Astrocyte (in vitro differentiated cells and primary cell): ENCODE measurements at regions not wholly inside any gene's neighbourhood (a gene's known extent, or its start where the extent isn't known, plus 50 kb on each side); places are given as distances from the start of the nearest gene placed in this dataset.

Experiments used
- DNase-seq: peaks from one replicate; pipeline ENCODE4 v3.0.0-alpha.2; 2010; ENCODE audit warnings: low read depth
- FAIRE-seq: peaks from 2 replicates; lab custom pipeline; 2011; peaks lifted over from hg19 to GRCh38; lab: Jason Lieb, UNC
- H2AFZ ChIP-seq: 2 replicates; pipeline ENCODE4 v1.6.0; 2012; ENCODE audit warnings: low read depth, low read length, inconsistent platforms
- H3K27ac ChIP-seq: 2 replicates; pipeline ENCODE4 v1.5.1; 2011; ENCODE audit warnings: low read depth, low read length, inconsistent platforms
- H3K27me3 ChIP-seq: 2 replicates; pipeline ENCODE4 v1.6.0; 2011; ENCODE audit warnings: low read length, inconsistent platforms; ENCODE audit not compliant: insufficient read depth
- H3K36me3 ChIP-seq: 2 replicates; pipeline ENCODE4 v1.5.1; 2011; ENCODE audit warnings: low read length, inconsistent platforms; ENCODE audit not compliant: insufficient read depth
- H3K4me1 ChIP-seq: 2 replicates; pipeline ENCODE4 v1.5.1; 2011; ENCODE audit warnings: low read length, inconsistent platforms; ENCODE audit not compliant: insufficient read depth
- H3K4me2 ChIP-seq: 2 replicates; pipeline ENCODE4 v1.6.0; 2012; ENCODE audit warnings: low read length, inconsistent platforms
- H3K4me3 ChIP-seq: 2 replicates; pipeline ENCODE4 v1.5.1; 2011; ENCODE audit warnings: low read depth, mild to moderate bottlenecking, low read length, inconsistent platforms; ENCODE audit not compliant: insufficient read depth
- H3K79me2 ChIP-seq: 2 replicates; pipeline ENCODE4 v1.6.0; 2012; ENCODE audit warnings: mild to moderate bottlenecking, low read length, inconsistent platforms; ENCODE audit not compliant: insufficient read depth
- H3K9ac ChIP-seq: 2 replicates; pipeline ENCODE4 v1.6.0; 2012; ENCODE audit warnings: mild to moderate bottlenecking, low read length, inconsistent platforms
- H3K9me3 ChIP-seq: 2 replicates; pipeline ENCODE4 v1.5.1; 2012; ENCODE audit warnings: low read depth, mild to moderate bottlenecking, low read length, inconsistent platforms; ENCODE audit not compliant: insufficient read depth
- H4K20me1 ChIP-seq: 2 replicates; pipeline ENCODE4 v1.6.0; 2012; ENCODE audit warnings: low read length, inconsistent platforms; ENCODE audit not compliant: insufficient read depth
- H3K27ac Mint-ChIP-seq: one replicate; pipeline ENCODE4 v1.8.0; 2021; ENCODE audit warnings: mild to moderate bottlenecking, mixed read lengths; ENCODE audit not compliant: unreplicated experiment
- H3K27me3 Mint-ChIP-seq: one replicate; pipeline ENCODE4 v1.8.0; 2021; ENCODE audit warnings: low read depth, mixed read lengths; ENCODE audit not compliant: unreplicated experiment
- H3K36me3 Mint-ChIP-seq: one replicate; pipeline ENCODE4 v1.8.0; 2021; ENCODE audit warnings: low read depth, mixed read lengths; ENCODE audit not compliant: unreplicated experiment
- H3K4me1 Mint-ChIP-seq: one replicate; pipeline ENCODE4 v1.8.0; 2021; ENCODE audit warnings: low read depth, mixed read lengths; ENCODE audit not compliant: unreplicated experiment
- H3K4me3 Mint-ChIP-seq: one replicate; pipeline ENCODE4 v1.8.0; 2021; ENCODE audit warnings: mild to moderate bottlenecking, moderate library complexity, mixed read lengths; ENCODE audit not compliant: unreplicated experiment
- H3K9me3 Mint-ChIP-seq: one replicate; pipeline ENCODE4 v1.8.0; 2021; ENCODE audit warnings: mild to moderate bottlenecking, mixed read lengths; ENCODE audit not compliant: unreplicated experiment
- CTCF ChIP-seq: IDR thresholded peaks from 2 replicates; pipeline ENCODE4 v1.5.1; 2011; ENCODE audit warnings: low read depth, mild to moderate bottlenecking, inconsistent platforms, low read length, moderate library complexity; ENCODE audit not compliant: insufficient read depth
- EZH2 ChIP-seq: IDR thresholded peaks from 2 replicates; pipeline ENCODE4 v1.6.1; 2012; ENCODE audit warnings: mild to moderate bottlenecking, low read length, inconsistent platforms; ENCODE audit not compliant: insufficient read depth

DNA sequence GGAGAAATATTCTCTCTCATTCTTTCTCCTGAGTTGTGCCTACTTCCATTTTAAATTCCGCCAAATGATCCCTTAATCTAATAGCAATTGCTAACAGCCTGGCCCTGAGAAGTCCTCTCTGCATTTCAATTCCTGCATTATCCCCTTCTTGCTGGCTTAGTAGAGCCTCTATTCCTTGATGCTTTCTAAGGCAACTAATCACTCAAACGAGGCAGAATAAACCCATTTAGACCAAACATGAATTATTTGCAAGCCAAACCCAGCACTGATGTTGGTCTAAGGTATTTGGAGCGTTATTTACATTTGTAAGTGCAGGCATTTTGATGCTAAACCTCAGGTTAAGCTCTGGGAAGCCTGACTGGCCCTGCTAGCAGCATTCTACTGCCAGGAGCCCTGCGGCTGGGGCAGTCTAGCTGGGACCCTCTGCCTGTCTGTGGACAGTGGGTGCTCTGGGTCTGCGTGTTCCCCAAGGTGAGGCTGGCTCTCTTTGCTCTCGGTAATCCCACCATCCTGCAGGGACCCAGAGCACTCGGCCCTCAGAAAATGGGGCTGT, 173.1 kb upstream of the HS6ST1 start:
- H3K9me3 Mint-ChIP-seq = no peaks in the 10 kb centered on the region
- Histone ChIP-seq H2AFZ (no peak overlapping the region), H3K27me3 (no peaks in the 10 kb centered on the region), H3K27ac (no peak overlapping the region), H3K4me3 (no peak overlapping the region), H4K20me1 (no peaks in the 10 kb centered on the region), H3K9me3 (no peaks in the 10 kb centered on the region), H3K9ac (no peak overlapping the region), H3K4me2 (no peak overlapping the region), H3K36me3 (no peaks in the 10 kb centered on the region), H3K4me1 (no peaks in the 10 kb centered on the region), H3K79me2 (no peaks in the 10 kb centered on the region)
- H3K36me3 Mint-ChIP-seq = no peaks in the 10 kb centered on the region
- DNase-seq (no peak), FAIRE-seq (no peak)
- no peak overlapping the region for H3K4me3 Mint-ChIP-seq
- H3K4me1 Mint-ChIP-seq = peaks cover 32% of the 10 kb centered on the region
- no peak for TF ChIP-seq EZH2
- TF ChIP-seq CTCF = no peak
- H3K27me3 Mint-ChIP-seq = peaks cover 16% of the 10 kb centered on the region
- no peak overlapping the region for H3K27ac Mint-ChIP-seq

- Histone ChIP-seq H3K4me1 (no peaks in the 10 kb centered on the region), H3K27me3 (no peaks in the 10 kb centered on the region), H2AFZ (no peak overlapping the region), H3K4me2 (no peak overlapping the region), H3K27ac (no peak overlapping the region), H4K20me1 (no peaks in the 10 kb centered on the region), H3K36me3 (no peaks in the 10 kb centered on the region), H3K9ac (no peak overlapping the region), H3K79me2 (no peaks in the 10 kb centered on the region), H3K4me3 (no peak overlapping the region), H3K9me3 (no peaks in the 10 kb centered on the region)
- TF ChIP-seq CTCF (no peak), EZH2 (no peak)
- H3K27ac Mint-ChIP-seq = no peak overlapping the region
- no peaks in the 10 kb centered on the region for H3K36me3 Mint-ChIP-seq
- DNase-seq (no peak), FAIRE-seq (no peak)
- H3K4me1 Mint-ChIP-seq = peaks cover 26% of the 10 kb centered on the region
- peaks cover 16% of the 10 kb centered on the region for H3K27me3 Mint-ChIP-seq
- no peaks in the 10 kb centered on the region for H3K9me3 Mint-ChIP-seq
- H3K4me3 Mint-ChIP-seq = no peak overlapping the region
These were observed 174.5 kb upstream of the HS6ST1 start for GRCh38 chr2:128492966-128493811.

DNA sequence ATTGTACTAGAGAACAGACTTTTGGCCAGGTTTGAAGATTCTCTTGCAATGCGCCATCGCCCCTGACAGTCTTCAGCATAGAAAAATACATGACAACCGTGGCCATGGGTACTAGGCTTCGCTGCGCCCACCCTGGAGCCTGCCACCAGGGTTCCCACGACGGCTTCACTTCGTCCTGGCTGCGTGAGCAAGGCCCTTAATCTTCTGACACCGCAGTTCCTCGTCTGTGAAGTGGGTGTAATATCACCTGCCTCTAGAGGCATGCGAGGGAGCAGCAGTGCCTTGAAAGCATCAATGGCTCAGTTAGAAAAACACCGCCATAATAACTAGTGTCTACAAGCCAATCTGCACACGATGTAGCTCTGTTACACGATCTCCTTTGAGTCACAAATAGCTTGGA, 175.2 kb upstream of the HS6ST1 start:
- no peaks in the 10 kb centered on the region for H3K9me3 Mint-ChIP-seq
- H3K9me3 ChIP-seq = no peaks in the 10 kb centered on the region
- TF ChIP-seq EZH2 (no peak), CTCF (no peak)
- no peaks in the 10 kb centered on the region for H3K36me3 Mint-ChIP-seq
- no peak overlapping the region for H3K4me3 ChIP-seq
- H3K4me1 ChIP-seq = no peaks in the 10 kb centered on the region
- H3K27ac Mint-ChIP-seq = no peak overlapping the region
- no peak overlapping the region for H3K4me2 ChIP-seq
- H3K27me3 ChIP-seq = no peaks in the 10 kb centered on the region
- DNase-seq = no peak
- peaks cover 16% of the 10 kb centered on the region for H3K27me3 Mint-ChIP-seq
- no peaks in the 10 kb centered on the region for H3K36me3 ChIP-seq
- no peak for FAIRE-seq
- H3K27ac ChIP-seq = no peak overlapping the region
- peaks cover 25% of the 10 kb centered on the region for H3K4me1 Mint-ChIP-seq
- H3K4me3 Mint-ChIP-seq = no peak overlapping the region
- no peak overlapping the region for H2AFZ ChIP-seq
- no peak overlapping the region for H3K9ac ChIP-seq
- H3K79me2 ChIP-seq = no peaks in the 10 kb centered on the region
- no peaks in the 10 kb centered on the region for H4K20me1 ChIP-seq
